A673 (cell line): ENCODE measurements at regions not wholly inside any gene's neighbourhood (a gene's known extent, or its start where the extent isn't known, plus 50 kb on each side); places are given as distances from the start of the nearest gene placed in this dataset.

Source experiments
- BruUV-seq: library from RNA; stranded (reverse); fragments of 400-500 nt; replicated peaks from 2 replicates; lab custom pipeline; 2021; lab: Mats Ljungman, UMichigan
- CTCF ChIA-PET: fragments of 300-600 bp; sonication (Branson Sonifier 250); formaldehyde crosslinking; loops from one replicate; lab custom pipeline; 2022; ENCODE audit warnings: antibody characterized with exemption; lab: Charles Lee
- POLR2A ChIA-PET: fragments of 300-600 bp; sonication (Branson Sonifier 250); formaldehyde crosslinking; loops from one replicate; lab custom pipeline; 2022; ENCODE audit warnings: antibody characterized with exemption; ENCODE audit not compliant: low non-redundant PET; lab: Charles Lee
- DNase-seq: peaks from one replicate; pipeline ENCODE4 v3.0.0-alpha.2; 2015; ENCODE audit warnings: low spot score
- H3K27ac ChIP-seq: fragments of 200-600 bp; sonication (generic); 2 replicates; pipeline ENCODE4 v1.5.1; 2016; ENCODE audit warnings: mixed run types, low read depth, mild to moderate bottlenecking, mixed read lengths, antibody characterized with exemption, low read length; ENCODE audit not compliant: poor library complexity, severe bottlenecking
- H3K27me3 ChIP-seq: fragments of 200-600 bp; sonication (generic); replicated peaks from 2 replicates; pipeline ENCODE4 v1.6.1; 2017; ENCODE audit warnings: mixed run types, low read depth, mild to moderate bottlenecking, mixed read lengths, antibody characterized with exemption, low read length; ENCODE audit not compliant: insufficient read depth, poor library complexity
- H3K36me3 ChIP-seq: fragments of 200-600 bp; sonication (generic); 2 replicates; pipeline ENCODE4 v1.6.1; 2016; ENCODE audit warnings: mixed run types, mild to moderate bottlenecking, mixed read lengths, antibody characterized with exemption, low read length; ENCODE audit not compliant: insufficient read depth, poor library complexity, severe bottlenecking
- H3K4me1 ChIP-seq: fragments of 200-600 bp; sonication (generic); 2 replicates; pipeline ENCODE4 v1.6.1; 2017; ENCODE audit warnings: mixed run types, mild to moderate bottlenecking, mixed read lengths, antibody characterized with exemption, low read length; ENCODE audit not compliant: insufficient read depth, poor library complexity, severe bottlenecking
- H3K4me3 ChIP-seq: fragments of 200-600 bp; sonication (generic); 2 replicates; pipeline ENCODE4 v1.5.1; 2016; ENCODE audit warnings: low read depth, mixed run types, mild to moderate bottlenecking, mixed read lengths, low read length; ENCODE audit not compliant: poor library complexity, severe bottlenecking
- H3K9me3 ChIP-seq: fragments of 200-600 bp; sonication (generic); 2 replicates; pipeline ENCODE4 v1.6.1; 2016; ENCODE audit warnings: mixed run types, low read depth, mild to moderate bottlenecking, mixed read lengths, antibody characterized with exemption, low read length; ENCODE audit not compliant: poor library complexity, severe bottlenecking
- CTCF ChIP-seq: fragments of 300-800, 200-600 bp; sonication (generic); conservative IDR thresholded peaks from 2 replicates; pipeline ENCODE4 v1.5.1; 2017; ENCODE audit warnings: low read depth, mild to moderate bottlenecking, antibody characterized with exemption, low read length, moderate library complexity, mixed read lengths
- EZH2 ChIP-seq: fragments of 200-600 bp; sonication (generic); IDR thresholded peaks from 2 replicates; pipeline ENCODE4 v1.6.1; 2017; ENCODE audit warnings: borderline replicate concordance, low read depth, mild to moderate bottlenecking, mixed read lengths, antibody characterized with exemption, low read length; ENCODE audit not compliant: poor library complexity, severe bottlenecking
- intact Hi-C: fragments of 100-400 bp; cut with micrococcal nuclease; formaldehyde crosslinking; loops from one replicate; pipeline ENCODE4 v1.10.0; 2022; ENCODE audit not compliant: unreplicated experiment

GRCh38 chr13:100809856-100810255, 135.3 kb upstream of the TMTC4 start:
- TF ChIP-seq CTCF (no peak), EZH2 (no peak)
- no peak for DNase-seq
- ChIA-PET CTCF (no interaction called here), POLR2A (no interaction called here)
- intact Hi-C loops: no loop called here
- H3K9me3 ChIP-seq: no peaks in the 10 kb centered on the region
- no peaks in the 10 kb centered on the region for H3K27me3 ChIP-seq
- H3K27ac ChIP-seq: no peak overlapping the region
- no TSS peak for BruUV-seq
- H3K4me1 ChIP-seq: peaks cover 8% of the 10 kb centered on the region
- no peaks in the 10 kb centered on the region for H3K36me3 ChIP-seq
- no peak overlapping the region for H3K4me3 ChIP-seq

GRCh38 chr13:100809129-100809390, 134.5 kb upstream of the TMTC4 start:
- no peaks in the 10 kb centered on the region for H3K9me3 ChIP-seq
- ChIA-PET POLR2A (no interaction called here), CTCF (no interaction called here)
- DNase-seq: no peak
- intact Hi-C loops: no loop called here
- H3K4me3 ChIP-seq: no peak overlapping the region
- H3K36me3 ChIP-seq: no peaks in the 10 kb centered on the region
- BruUV-seq: no TSS peak
- H3K27me3 ChIP-seq: no peaks in the 10 kb centered on the region
- no peak overlapping the region for H3K27ac ChIP-seq
- TF ChIP-seq CTCF (no peak), EZH2 (no peak)
- H3K4me1 ChIP-seq: peaks cover 4% of the 10 kb centered on the region

- CTCF ChIA-PET: no interaction called here
- no peak for DNase-seq
These were observed 133.9 kb upstream of the TMTC4 start for GRCh38 chr13:100808330-100809128.

More at GRCh38 chr13:100808330-100809128, 133.9 kb upstream of the TMTC4 start:
- H3K9me3 ChIP-seq: no peaks in the 10 kb centered on the region
- H3K4me3 ChIP-seq: no peak overlapping the region
- H3K36me3 ChIP-seq: no peaks in the 10 kb centered on the region
- no TSS peak for BruUV-seq
- POLR2A ChIA-PET: interaction anchor here (0.5 kb wide), 1 partner anchor 580 kb away, joined by 5 read pairs; no protein-coding TSS in a partner anchor
- H3K27ac ChIP-seq: no peak overlapping the region
- intact Hi-C loops: no loop called here
- TF ChIP-seq EZH2 (no peak), CTCF (no peak)
- H3K4me1 ChIP-seq: peaks cover 4% of the 10 kb centered on the region
- no peaks in the 10 kb centered on the region for H3K27me3 ChIP-seq
